OCI-LY7 (cell line): ENCODE measurements at regions not wholly inside any gene's neighbourhood (a gene's known extent, or its start where the extent isn't known, plus 50 kb on each side); places are given as distances from the start of the nearest gene placed in this dataset. TPM values are rescaled to one million over a fixed set of nuclear protein-coding genes. Genes with fewer than 3 reads are reported as not detected.
"Not testable (repeated sequence)": the region's sequence is repeated elsewhere in the genome, so short reads cannot be mapped to it uniquely, and the experiment has no call there.

Experiments
- BruUV-seq: library from RNA; stranded (reverse); fragments of 400-500 nt; replicated peaks from 2 replicates; lab custom pipeline; 2021; lab: Mats Ljungman, UMichigan
- CTCF ChIA-PET: fragments of 300-600 bp; sonication (Branson Sonifier 250); formaldehyde crosslinking; loops from one replicate; lab custom pipeline; 2022; ENCODE audit warnings: antibody characterized with exemption; ENCODE audit not compliant: unreplicated experiment; lab: Charles Lee
- POLR2A ChIA-PET: fragments of 300-600 bp; sonication (Branson Sonifier 250); formaldehyde crosslinking; loops from one replicate; lab custom pipeline; 2022; ENCODE audit warnings: antibody characterized with exemption; lab: Charles Lee
- DNase-seq: peaks from one replicate; pipeline ENCODE4 v3.0.0-alpha.2; 2015; ENCODE audit warnings: low spot score
- H2AFZ ChIP-seq: fragments of 200-600 bp; sonication (generic), shearing (Covaris generic); 2 replicates; pipeline ENCODE4 v1.6.1; 2014; ENCODE audit warnings: mild to moderate bottlenecking, antibody characterized with exemption, low read length, moderate library complexity
- H3K27ac ChIP-seq: fragments of 200-600 bp; sonication (generic); 2 replicates; pipeline ENCODE4 v1.5.1; 2014; ENCODE audit warnings: mixed run types, low read depth, mild to moderate bottlenecking, moderate library complexity, low read length, inconsistent platforms; ENCODE audit not compliant: poor library complexity, severe bottlenecking
- H3K36me3 ChIP-seq: fragments of 200-600 bp; sonication (generic); 2 replicates; pipeline ENCODE4 v1.6.1; 2014; ENCODE audit warnings: mild to moderate bottlenecking, antibody characterized with exemption, low read length, moderate library complexity, mixed read lengths; ENCODE audit not compliant: insufficient read depth
- H3K4me1 ChIP-seq: fragments of 200-600 bp; sonication (generic); 2 replicates; pipeline ENCODE4 v1.5.1; 2014; ENCODE audit warnings: mild to moderate bottlenecking, low read length; ENCODE audit not compliant: insufficient read depth, poor library complexity, severe bottlenecking
- H3K4me2 ChIP-seq: fragments of 200-600 bp; sonication (generic); 2 replicates; pipeline ENCODE4 v1.6.1; 2014; ENCODE audit warnings: mild to moderate bottlenecking, low read length
- H3K4me3 ChIP-seq: fragments of 200-600 bp; sonication (generic); 2 replicates; pipeline ENCODE4 v1.5.1; 2014; ENCODE audit warnings: mild to moderate bottlenecking, low read depth, low read length; ENCODE audit not compliant: poor library complexity, severe bottlenecking
- H3K79me2 ChIP-seq: fragments of 200-600 bp; sonication (generic); 2 replicates; pipeline ENCODE4 v1.6.1; 2016; ENCODE audit warnings: low read depth, mild to moderate bottlenecking, low read length, moderate library complexity, mixed read lengths; ENCODE audit not compliant: insufficient read depth
- H3K9me2 ChIP-seq: fragments of 200-600 bp; sonication (generic); 2 replicates; pipeline ENCODE4 v1.6.1; 2016; ENCODE audit warnings: mild to moderate bottlenecking, low read length, mixed read lengths; ENCODE audit not compliant: insufficient read depth
- H3K9me3 ChIP-seq: fragments of 200-600 bp; sonication (generic); 2 replicates; pipeline ENCODE4 v1.6.1; 2014; ENCODE audit warnings: mild to moderate bottlenecking, mixed run types, low read length, mixed read lengths
- H4K20me1 ChIP-seq: fragments of 200-600 bp; sonication (generic); 2 replicates; pipeline ENCODE4 v1.6.1; 2014; ENCODE audit warnings: mild to moderate bottlenecking, antibody characterized with exemption, low read length, moderate library complexity, mixed read lengths; ENCODE audit not compliant: insufficient read depth
- CTCF ChIP-seq: fragments of 200-600 bp; sonication (generic); conservative IDR thresholded peaks from 2 replicates; pipeline ENCODE4 v1.5.1; 2014; ENCODE audit warnings: mild to moderate bottlenecking, antibody characterized with exemption, low read length, moderate library complexity, mixed read lengths
- EZH2phosphoT487 ChIP-seq: fragments of 200-600 bp; sonication (generic); IDR thresholded peaks from 2 replicates; pipeline ENCODE4 v1.6.1; 2018; ENCODE audit warnings: low read depth, borderline replicate concordance, mild to moderate bottlenecking, mixed run types, antibody characterized with exemption, low read length, moderate library complexity, mixed read lengths
- intact Hi-C: fragments of 100-400 bp; cut with micrococcal nuclease; formaldehyde crosslinking; loops from one replicate; pipeline ENCODE4 v1.10.0; 2022; ENCODE audit not compliant: unreplicated experiment
- small RNA-seq: library from RNA; depleted of rRNA; stranded (forward); fragments of <200 nt; gene quantifications from one replicate; pipeline ENCODE3, GENCODE V24; 2014

DNA sequence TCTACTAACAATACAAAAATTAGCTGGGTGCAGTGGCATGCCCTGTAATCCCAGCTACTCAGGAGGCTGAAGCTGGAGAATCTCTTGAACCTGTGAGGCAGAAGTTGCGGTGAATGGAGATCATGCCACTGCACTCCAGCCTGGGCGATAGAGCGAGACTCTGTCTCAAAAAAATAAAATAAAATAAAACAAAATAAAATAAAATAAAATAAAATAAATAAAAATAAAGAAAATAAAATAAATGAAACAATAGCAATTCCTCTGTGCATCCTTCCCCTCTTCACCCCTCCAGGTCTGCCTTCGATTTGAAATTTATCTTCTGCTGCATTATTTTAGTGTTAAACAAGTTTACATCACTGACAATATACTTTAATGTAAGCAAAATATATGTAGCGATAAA, 63.0 kb upstream of the UXS1 start:
- Histone ChIP-seq H3K9me3 (no peaks in the 10 kb centered on the region), H3K36me3 (no peaks in the 10 kb centered on the region), H3K79me2 (no peaks in the 10 kb centered on the region), H3K27ac (no peak overlapping the region), H4K20me1 (no peaks in the 10 kb centered on the region), H3K4me1 (no peaks in the 10 kb centered on the region), H3K4me2 (no peak overlapping the region), H2AFZ (no peak overlapping the region), H3K9me2 (no peaks in the 10 kb centered on the region), H3K4me3 (no peak overlapping the region)
- ChIA-PET CTCF (no interaction called here), POLR2A (no interaction called here)
- TF ChIP-seq CTCF (no peak), EZH2phosphoT487 (no peak)
- intact Hi-C loops: no loop called here
- no peak for DNase-seq
- no TSS peak for BruUV-seq

DNA sequence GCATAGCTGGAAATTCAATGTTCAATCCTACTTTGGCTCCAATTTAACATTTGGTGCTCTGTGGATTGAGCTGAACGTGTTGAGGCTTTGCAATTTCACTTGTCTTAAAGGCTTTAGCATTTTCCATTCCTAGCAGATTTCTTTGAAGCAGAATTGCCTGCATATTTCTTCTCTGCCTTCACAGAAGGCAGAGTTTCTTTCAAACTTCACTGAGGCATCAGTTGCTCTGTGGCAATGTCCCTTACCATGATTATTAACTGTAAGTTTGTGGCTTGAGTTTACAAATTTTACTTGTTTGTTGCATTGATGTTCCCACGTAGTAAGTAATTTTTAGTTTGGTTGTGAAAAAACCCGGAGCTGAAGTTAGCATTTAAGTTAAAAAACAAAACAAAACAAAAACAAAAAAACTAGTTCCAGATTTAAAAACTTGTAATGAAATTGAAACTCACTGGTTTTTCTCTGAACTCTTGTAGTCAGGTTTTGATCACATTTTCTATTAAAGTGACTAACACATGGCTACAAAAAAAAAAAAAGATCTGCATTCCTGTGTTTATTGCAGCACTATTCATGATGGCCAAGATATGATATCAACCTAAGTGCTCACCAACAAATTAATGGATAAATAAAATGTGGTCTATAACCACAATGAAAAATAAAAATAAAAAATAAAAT, 55.2 kb upstream of the UXS1 start:
- H3K4me1 ChIP-seq, H3K4me2 ChIP-seq, H2AFZ ChIP-seq, H3K9me3 ChIP-seq, H4K20me1 ChIP-seq, H3K9me2 ChIP-seq, DNase-seq, H3K27ac ChIP-seq, H3K79me2 ChIP-seq, POLR2A ChIA-PET, CTCF ChIA-PET, intact Hi-C loops, BruUV-seq, H3K4me3 ChIP-seq, H3K36me3 ChIP-seq: not testable (repeated sequence)

GRCh38 chr2:106248548-106249151, 54.5 kb upstream of the UXS1 start:
- H3K4me1 ChIP-seq, intact Hi-C loops, H3K27ac ChIP-seq, H4K20me1 ChIP-seq, BruUV-seq, H2AFZ ChIP-seq, H3K4me3 ChIP-seq, H3K4me2 ChIP-seq, H3K9me3 ChIP-seq, H3K36me3 ChIP-seq, POLR2A ChIA-PET, H3K79me2 ChIP-seq, H3K9me2 ChIP-seq, CTCF ChIA-PET, DNase-seq: not testable (repeated sequence)
- TF ChIP-seq CTCF: peak; percentile 38; the same call in 1 of the 2 replicates

Small RNAs in the stretch of these regions (small RNA-seq; reads per million reads assigned to genes)
- gene AC114755.3: not detected
